Smooth muscle cell (in vitro differentiated cells): ENCODE measurements at regions not wholly inside any gene's neighbourhood (a gene's known extent, or its start where the extent isn't known, plus 50 kb on each side); places are given as distances from the start of the nearest gene placed in this dataset.

Experiments used
- DNase-seq: peaks from one replicate; lab custom pipeline; 2025; ENCODE audit not compliant: unreplicated experiment; lab: John Stamatoyannopoulos, UW
- H2AFZ ChIP-seq: fragments of 200-600 bp; sonication (generic); 2 replicates; pipeline ENCODE4 v1.6.0; 2016; ENCODE audit warnings: antibody characterized with exemption, low read depth, mild to moderate bottlenecking
- H3F3A ChIP-seq: fragments of 200-600 bp; sonication (generic); 2 replicates; pipeline ENCODE4 v1.6.0; 2017; ENCODE audit warnings: antibody characterized with exemption, low read depth
- H3K27ac ChIP-seq: fragments of 200-600 bp; sonication (generic); 2 replicates; pipeline ENCODE4 v1.5.1; 2016; ENCODE audit warnings: low read depth, mild to moderate bottlenecking
- H3K27me3 ChIP-seq: fragments of 200-600 bp; sonication (generic); 2 replicates; pipeline ENCODE4 v1.6.1; 2016; ENCODE audit warnings: low read depth, mild to moderate bottlenecking
- H3K36me3 ChIP-seq: fragments of 200-600 bp; sonication (generic); 2 replicates; pipeline ENCODE4 v1.5.1; 2016; ENCODE audit warnings: low read depth
- H3K4me1 ChIP-seq: fragments of 200-600 bp; sonication (generic); 2 replicates; pipeline ENCODE4 v1.5.1; 2016; ENCODE audit warnings: low read depth
- H3K4me2 ChIP-seq: fragments of 200-600 bp; sonication (generic); 2 replicates; pipeline ENCODE4 v1.6.0; 2016; ENCODE audit warnings: mild to moderate bottlenecking
- H3K4me3 ChIP-seq: fragments of 200-600 bp; sonication (generic); 2 replicates; pipeline ENCODE4 v1.5.1; 2016; ENCODE audit warnings: mild to moderate bottlenecking
- H3K79me2 ChIP-seq: fragments of 200-600 bp; sonication (generic); 2 replicates; pipeline ENCODE4 v1.6.0; 2016; ENCODE audit warnings: low read depth, mild to moderate bottlenecking
- H3K9ac ChIP-seq: fragments of 200-600 bp; sonication (generic); 2 replicates; pipeline ENCODE4 v1.6.0; 2016; ENCODE audit warnings: low read depth
- H3K9me3 ChIP-seq: fragments of 200-600 bp; sonication (generic); replicated peaks from 2 replicates; pipeline ENCODE4 v1.5.1; 2016; ENCODE audit warnings: low read depth
- H4K20me1 ChIP-seq: fragments of 200-600 bp; sonication (generic); 2 replicates; pipeline ENCODE4 v1.6.0; 2016; ENCODE audit warnings: low read depth
- CTCF ChIP-seq: fragments of 200-600 bp; sonication (generic); IDR thresholded peaks from 2 replicates; pipeline ENCODE4 v1.5.1; 2017; ENCODE audit warnings: borderline replicate concordance, mild to moderate bottlenecking, antibody characterized with exemption; ENCODE audit not compliant: insufficient read depth, poor library complexity, severe bottlenecking
- WGBS: methylation state at CpG from one replicate; pipeline ENCODE4 v1.1.7; 2016; ENCODE audit warnings: low lambda C conversion rate; 5-methylcytosine and 5-hydroxymethylcytosine counted together

GRCh38 chr2:217510771-217511291 is 492.0 kb downstream of the TNS1 start:
- Histone ChIP-seq H3K4me1 (peaks cover 9% of the 10 kb centered on the region), H3K4me2 (peak overlapping the region; percentile 70), H3K9me3 (no peaks in the 10 kb centered on the region), H4K20me1 (no peaks in the 10 kb centered on the region), H3K36me3 (no peaks in the 10 kb centered on the region), H2AFZ (peak overlapping the region; percentile 58), H3K27me3 (no peaks in the 10 kb centered on the region), H3K27ac (peak overlapping the region; percentile 54), H3K9ac (peak overlapping the region; percentile 7), H3K4me3 (no peak overlapping the region), H3K79me2 (no peaks in the 10 kb centered on the region), H3F3A (no peaks in the 10 kb centered on the region)
- TF ChIP-seq CTCF, result peak; percentile 82
- DNase-seq, result peak; percentile 4
- 24% methylated on average over 9 of the region's 9 CpGs for WGBS

- Histone ChIP-seq H3K27ac (no peak overlapping the region), H3K27me3 (no peaks in the 10 kb centered on the region), H3K36me3 (no peaks in the 10 kb centered on the region), H2AFZ (no peak overlapping the region), H3F3A (no peaks in the 10 kb centered on the region), H3K9ac (no peak overlapping the region), H3K4me2 (no peak overlapping the region), H4K20me1 (no peaks in the 10 kb centered on the region), H3K79me2 (no peaks in the 10 kb centered on the region), H3K9me3 (no peaks in the 10 kb centered on the region), H3K4me3 (no peak overlapping the region), H3K4me1 (peaks cover 5% of the 10 kb centered on the region)
- TF ChIP-seq CTCF, result no peak
- no peak for DNase-seq
- WGBS, result 90% methylated on average over 1 of the region's 1 CpG
Observed at GRCh38 chr2:217505303-217505702, 497.5 kb downstream of the TNS1 start.

- no peak overlapping the region for H3K9ac ChIP-seq
- WGBS, result 87% methylated on average over 2 of the region's 2 CpGs
- DNase-seq, result no peak
- H2AFZ ChIP-seq, result no peak overlapping the region
- no peaks in the 10 kb centered on the region for H3K27me3 ChIP-seq
- no peaks in the 10 kb centered on the region for H3K4me1 ChIP-seq
- no peaks in the 10 kb centered on the region for H3F3A ChIP-seq
- no peaks in the 10 kb centered on the region for H3K79me2 ChIP-seq
- TF ChIP-seq CTCF, result no peak
- H3K27ac ChIP-seq, result no peak overlapping the region
- H3K36me3 ChIP-seq, result no peaks in the 10 kb centered on the region
- H4K20me1 ChIP-seq, result no peaks in the 10 kb centered on the region
- no peak overlapping the region for H3K4me2 ChIP-seq
- no peaks in the 10 kb centered on the region for H3K9me3 ChIP-seq
- no peak overlapping the region for H3K4me3 ChIP-seq
Observed at GRCh38 chr2:217501887-217502286, 500.9 kb downstream of the TNS1 start.

GRCh38 chr2:217497843-217498377 is 504.9 kb downstream of the TNS1 start:
- Histone ChIP-seq H3F3A (no peaks in the 10 kb centered on the region), H3K4me2 (no peak overlapping the region), H3K9ac (no peak overlapping the region), H2AFZ (no peak overlapping the region), H3K36me3 (no peaks in the 10 kb centered on the region), H3K79me2 (no peaks in the 10 kb centered on the region), H3K4me1 (no peaks in the 10 kb centered on the region), H3K27ac (no peak overlapping the region), H3K27me3 (no peaks in the 10 kb centered on the region), H3K4me3 (no peak overlapping the region), H3K9me3 (no peaks in the 10 kb centered on the region), H4K20me1 (no peaks in the 10 kb centered on the region)
- WGBS, result 85% methylated on average over 3 of the region's 3 CpGs
- no peak for DNase-seq
- TF ChIP-seq CTCF, result no peak
